GM23338 (cell line): ENCODE measurements at regions not wholly inside any gene's neighbourhood (a gene's known extent, or its start where the extent isn't known, plus 50 kb on each side); places are given as distances from the start of the nearest gene placed in this dataset.

ENCODE experiments used
- CREB1 ChIP-seq: fragments of 250-450 bp; sonication (Bioruptor Pico); IDR thresholded peaks from 2 replicates; pipeline ENCODE4 v1.5.0; 2020; ENCODE audit warnings: low read depth, mild to moderate bottlenecking, moderate library complexity
- CTCF ChIP-seq, 2 experiments: fragments of 200-600 bp in 1 of 2; sonication (generic) in 1 of 2; conservative IDR thresholded peaks; 2 replicates each; pipeline versions ENCODE4 v1.5.1 to v1.6.1; 2016 to 2017; ENCODE audit warnings: antibody characterized with exemption in 2 of 2, low read depth in 2 of 2, mild to moderate bottlenecking in 2 of 2, moderate library complexity in 1 of 2
- ETS1 ChIP-seq: IDR thresholded peaks from 2 replicates; pipeline ENCODE4 v1.6.1; 2016; ENCODE audit warnings: antibody characterized with exemption
- EZH2 ChIP-seq: fragments of 200-600 bp; sonication (generic); IDR thresholded peaks from one replicate; pipeline ENCODE4 v1.8.0; 2017; ENCODE audit warnings: antibody characterized with exemption, mild to moderate bottlenecking, low read depth; ENCODE audit not compliant: unreplicated experiment
- EZH2phosphoT487 ChIP-seq: fragments of 200-600 bp; sonication (generic); IDR thresholded peaks from one replicate; pipeline ENCODE4 v1.8.1; 2018; ENCODE audit warnings: antibody characterized with exemption; ENCODE audit not compliant: unreplicated experiment
- NANOG ChIP-seq: IDR thresholded peaks from 2 replicates; pipeline ENCODE4 v1.6.1; 2016; ENCODE audit warnings: antibody characterized with exemption, borderline replicate concordance
- POLR2AphosphoS5 ChIP-seq: IDR thresholded peaks from 2 replicates; pipeline ENCODE4 v1.6.1; 2016; ENCODE audit warnings: antibody characterized with exemption, low read depth
- REST ChIP-seq: IDR thresholded peaks from one replicate; pipeline ENCODE4 v1.6.1; 2018; ENCODE audit warnings: antibody characterized with exemption; ENCODE audit not compliant: unreplicated experiment
- ZNF331 ChIP-seq: fragments of 250-450 bp; sonication (Bioruptor Pico); IDR thresholded peaks from 2 replicates; pipeline ENCODE4 v1.5.0; 2020; ENCODE audit warnings: low read depth, mild to moderate bottlenecking, moderate library complexity

- TF ChIP-seq CTCF (conservative IDR thresholded peaks at IDR 0.05; ENCODE audit: low read depth in 2 of 2) (no peak), POLR2AphosphoS5 (no peak), CREB1 (CRISPR knock-in tag) (no peak), EZH2phosphoT487 (no peak), EZH2 (no peak), ZNF331 (CRISPR knock-in tag) (no peak), ETS1 (no peak), REST (no peak), NANOG (no peak)
Measured at GRCh38 chr6:8855411-8855810, 420.1 kb upstream of the SLC35B3 start.
